GM18499 (cell line): ENCODE measurements at regions not wholly inside any gene's neighbourhood (a gene's known extent, or its start where the extent isn't known, plus 50 kb on each side); places are given as distances from the start of the nearest gene placed in this dataset.

Experiments
- ATAC-seq: cut with Tn5 transposase; IDR thresholded peaks from one replicate; pipeline ENCODE4 v1.9.1; 2021; ENCODE audit warnings: moderate number of reproducible peaks; ENCODE audit not compliant: insufficient read depth, unreplicated experiment

- ATAC-seq = no peak
These were observed 497.1 kb downstream of the CD83 start for GRCh38 chr6:14614631-14615030.

GRCh38 chr6:14616656-14617055 lies 499.1 kb downstream of the CD83 start:
- no peak for ATAC-seq

- no peak for ATAC-seq
These were observed 501.3 kb downstream of the CD83 start for GRCh38 chr6:14618759-14619418.

- no peak for ATAC-seq
These were observed 501.8 kb downstream of the CD83 start for GRCh38 chr6:14619419-14619781.

GRCh38 chr6:14620522-14620921 lies 502.9 kb downstream of the CD83 start:
- no peak for ATAC-seq

- ATAC-seq = no peak
These were observed 503.9 kb downstream of the CD83 start for GRCh38 chr6:14621518-14621917.

- no peak for ATAC-seq
These were observed 504.5 kb downstream of the CD83 start for GRCh38 chr6:14622085-14622484.

GRCh38 chr6:14622909-14623505 lies 505.4 kb downstream of the CD83 start:
- ATAC-seq = no peak

GRCh38 chr6:14625173-14625895 lies 507.8 kb downstream of the CD83 start:
- no peak for ATAC-seq

- no peak for ATAC-seq
These were observed 509.0 kb downstream of the CD83 start for GRCh38 chr6:14626556-14626955.

- ATAC-seq = no peak
These were observed 512.4 kb downstream of the CD83 start for GRCh38 chr6:14630016-14630415.

- ATAC-seq = no peak
These were observed 515.9 kb downstream of the CD83 start for GRCh38 chr6:14633479-14633878.

- ATAC-seq = no peak
These were observed 516.5 kb downstream of the CD83 start for GRCh38 chr6:14634072-14634471.

GRCh38 chr6:14635195-14635594 lies 517.6 kb downstream of the CD83 start:
- no peak for ATAC-seq

GRCh38 chr6:14635934-14636591 lies 518.5 kb downstream of the CD83 start:
- no peak for ATAC-seq

- ATAC-seq = no peak
These were observed 520.9 kb downstream of the CD83 start for GRCh38 chr6:14638435-14638905.

- ATAC-seq = no peak
These were observed 521.6 kb downstream of the CD83 start for GRCh38 chr6:14638906-14639761.

GRCh38 chr6:14639983-14640599 lies 522.5 kb downstream of the CD83 start:
- no peak for ATAC-seq

- no peak for ATAC-seq
These were observed 523.1 kb downstream of the CD83 start for GRCh38 chr6:14640631-14641030.
